ENCODE measurements at regions not wholly inside any gene's neighbourhood (a gene's known extent, or its start where the extent isn't known, plus 50 kb on each side); places are given as distances from the start of the nearest gene placed in this dataset.

- H3K36me3 ChIP-seq (replicated peaks in 1 of 2; ENCODE audit: control insufficient read depth in 1 of 2, insufficient read depth in 2 of 2, low read length in 2 of 2) = no peaks in the 10 kb centered on the region
- no peak overlapping the region for H3K4me2 ChIP-seq (replicated peaks; ENCODE audit: extremely low read depth, low read length, poor library complexity, severe bottlenecking)
- no peak overlapping the region for H3K4me3 ChIP-seq (replicated peaks in 1 of 3; ENCODE audit: low read depth in 2 of 3, low read length in 3 of 3)
- Mint-ChIP-seq H3K4me3 (no peak overlapping the region), H3K9me3 (peaks cover 0 to 5% (median 4%) of the 10 kb centered on the region in 7 donors), H3K27me3 (ENCODE audit: low read depth in 3 of 3) (peaks cover 0 to under 1% (median 0%) of the 10 kb centered on the region in 3 donors), H3K27ac (no peak overlapping the region), H3K36me3 (no peaks in the 10 kb centered on the region), H3K4me1 (no peaks in the 10 kb centered on the region)
- intact Hi-C loops (cut with micrococcal nuclease) = no loop called here
- no peaks in the 10 kb centered on the region for H3K79me2 ChIP-seq (ENCODE audit: insufficient read depth, low read length)
- H3K27me3 ChIP-seq (ENCODE audit: control insufficient read depth in 2 of 2, insufficient read depth in 2 of 2, low read length in 2 of 2) = no peaks in the 10 kb centered on the region
- no peak overlapping the region for H3K9ac ChIP-seq (ENCODE audit: insufficient read depth, low read length, poor library complexity, severe bottlenecking)
- H4K20me1 ChIP-seq (ENCODE audit: insufficient read depth, low read length) = no peaks in the 10 kb centered on the region
- H2AFZ ChIP-seq (ENCODE audit: insufficient read depth, low read depth, low read length, poor library complexity, severe bottlenecking) = no peak overlapping the region
- no peaks in the 10 kb centered on the region for H3K4me1 ChIP-seq (ENCODE audit: control insufficient read depth in 1 of 2, insufficient read depth in 2 of 2, low read length in 2 of 2)
- peaks cover 0 to 10% of the 10 kb centered on the region in 2 donors for H3K9me3 ChIP-seq (replicated peaks in 1 of 2; ENCODE audit: control insufficient read depth in 1 of 2, insufficient read depth in 1 of 2, low read length in 2 of 2)
- no peak overlapping the region for H3K27ac ChIP-seq (ENCODE audit: low read depth in 1 of 2, low read length in 2 of 2)
- TF ChIP-seq CTCF (IDR thresholded peaks at IDR 0.05) = no peak
- WGBS (ENCODE audit: insufficient coverage) = no CpG with 5 or more reads among the region's 1 CpG
- no peak for DNase-seq
Observed at GRCh38 chr3:5948084-5948483, 760.6 kb downstream of the EDEM1 start.

- H3K79me2 ChIP-seq (ENCODE audit: insufficient read depth, low read length) = no peaks in the 10 kb centered on the region
- no peak for TF ChIP-seq CTCF (IDR thresholded peaks at IDR 0.05)
- no peak overlapping the region for H3K4me3 ChIP-seq (replicated peaks in 1 of 3; ENCODE audit: low read depth in 2 of 3, low read length in 3 of 3)
- no peaks in the 10 kb centered on the region for H3K4me1 Mint-ChIP-seq
- H3K27ac Mint-ChIP-seq = no peak overlapping the region
- no peak for DNase-seq
- no peaks in the 10 kb centered on the region for H3K4me1 ChIP-seq (ENCODE audit: control insufficient read depth in 1 of 2, insufficient read depth in 2 of 2, low read length in 2 of 2)
- H2AFZ ChIP-seq (ENCODE audit: insufficient read depth, low read depth, low read length, poor library complexity, severe bottlenecking) = no peak overlapping the region
- H3K36me3 ChIP-seq (replicated peaks in 1 of 2; ENCODE audit: control insufficient read depth in 1 of 2, insufficient read depth in 2 of 2, low read length in 2 of 2) = no peaks in the 10 kb centered on the region
- H3K9ac ChIP-seq (ENCODE audit: insufficient read depth, low read length, poor library complexity, severe bottlenecking) = no peak overlapping the region
- no peaks in the 10 kb centered on the region for H4K20me1 ChIP-seq (ENCODE audit: insufficient read depth, low read length)
- no peaks in the 10 kb centered on the region for H3K27me3 Mint-ChIP-seq (ENCODE audit: low read depth in 3 of 3)
- no peaks in the 10 kb centered on the region for H3K9me3 ChIP-seq (replicated peaks in 1 of 2; ENCODE audit: control insufficient read depth in 1 of 2, insufficient read depth in 1 of 2, low read length in 2 of 2)
- H3K4me2 ChIP-seq (replicated peaks; ENCODE audit: extremely low read depth, low read length, poor library complexity, severe bottlenecking) = no peak overlapping the region
- WGBS (ENCODE audit: insufficient coverage) = no CpG with 5 or more reads among the region's 3 CpGs
- H3K9me3 Mint-ChIP-seq = peaks cover 0 to 4% (median 2%) of the 10 kb centered on the region in 7 donors
- H3K27me3 ChIP-seq (ENCODE audit: control insufficient read depth in 2 of 2, insufficient read depth in 2 of 2, low read length in 2 of 2) = no peaks in the 10 kb centered on the region
- no peaks in the 10 kb centered on the region for H3K36me3 Mint-ChIP-seq
- no peak overlapping the region for H3K27ac ChIP-seq (ENCODE audit: low read depth in 1 of 2, low read length in 2 of 2)
- H3K4me3 Mint-ChIP-seq = no peak overlapping the region
- intact Hi-C loops (cut with micrococcal nuclease) = no loop called here
Observed at GRCh38 chr3:5951026-5951425, 763.5 kb downstream of the EDEM1 start.
